Adrenal gland (tissue), 9 donors: ENCODE measurements at regions not wholly inside any gene's neighbourhood (a gene's known extent, or its start where the extent isn't known, plus 50 kb on each side); places are given as distances from the start of the nearest gene placed in this dataset.

Experiments
- DNase-seq, 7 donors: peaks; one replicate each; pipeline ENCODE4 v3.0.0-alpha.2; 2019 to 2020
- H3K27ac ChIP-seq, 5 donors: fragments of 200-600 bp; sonication (generic) in 4 of 5; 1 replicate in 3 of 5; 2 replicates in 2 of 5; pipeline versions ENCODE4 v1.5.1 to v1.8.0; 2016 to 2020; ENCODE audit warnings: mild to moderate bottlenecking in 1 of 5
- H3K27me3 ChIP-seq: fragments of 200-600 bp; 2 replicates; pipeline ENCODE4 v1.8.0; 2021
- H3K36me3 ChIP-seq, 2 donors: fragments of 200-600 bp; replicated peaks in 1 of 2; 1 replicate in 1 of 2; 2 replicates in 1 of 2; pipeline versions ENCODE4 v1.5.1 to v1.8.0; 2018 to 2022
- H3K4me1 ChIP-seq, 2 donors: fragments of 200-600 bp; replicated peaks in 1 of 2; 1 replicate in 1 of 2; 2 replicates in 1 of 2; pipeline versions ENCODE4 v1.5.1 to v1.8.0; 2018 to 2021
- H3K4me3 ChIP-seq, 4 donors: fragments of 200-600 bp; sonication (generic) in 3 of 4; one replicate each; pipeline ENCODE4 v1.5.1; 2016 to 2018
- H3K9me3 ChIP-seq, 3 donors: fragments of 200-600 bp; sonication (generic) in 1 of 3; replicated peaks in 1 of 3; 1 replicate in 2 of 3; 2 replicates in 1 of 3; pipeline versions ENCODE4 v1.5.1 to v1.8.0; 2016 to 2021
- CTCF ChIP-seq, 6 experiments: fragments of 450-650 bp in 4 of 6; fragments of 200-600 bp in 2 of 6; sonication (generic) in 1 of 6; IDR thresholded peaks; 1 replicate in 5 of 6; 2 replicates in 1 of 6; pipeline versions ENCODE4 v1.5.1 to v1.8.0; 2016 to 2021; ENCODE audit warnings: antibody characterized with exemption in 6 of 6, mild to moderate bottlenecking in 2 of 6, moderate library complexity in 1 of 6
- POLR2A ChIP-seq, 2 donors: fragments of 450-650 bp; IDR thresholded peaks; one replicate each; pipeline ENCODE4 v1.6.1; 2017; ENCODE audit warnings: antibody characterized with exemption in 2 of 2, mild to moderate bottlenecking in 2 of 2, moderate library complexity in 1 of 2
- WGBS, 4 donors: extraction: QIAGEN DNeasy Blood & Tissue Kit in 2 of 4; methylation state at CpG; one replicate each; pipeline versions ENCODE4 v1.1.5 to v1.1.7; 2013 to 2017; 5-methylcytosine and 5-hydroxymethylcytosine counted together
- intact Hi-C, 2 donors: fragments of 100-400 bp; cut with DNase I; formaldehyde crosslinking; loops; one replicate each; pipeline versions ENCODE4 v1.14.1 to v1.15.0; 2022 to 2023
- donor health status: healthy with polysubstance abuse.
- donor health status: Bipolar disorder and iron deficiency.
- donor health status: DM: yes; HTN: yes; CAD: no.
- donor health status: DM: no; HTN: no; CAD: no.
- donor health status: DM: no; HTN: no; CAD: no.

GRCh38 chr12:85509081-85509856 lies 229.2 kb downstream of the ALX1 start:
- DNase-seq, result no peak
- TF ChIP-seq CTCF (IDR thresholded peaks at IDR 0.05) (no peak), POLR2A (IDR thresholded peaks at IDR 0.05) (no peak)
- Histone ChIP-seq H3K9me3 (no peaks in the 10 kb centered on the region), H3K4me3 (no peak overlapping the region), H3K27me3 (no peaks in the 10 kb centered on the region), H3K36me3 (no peaks in the 10 kb centered on the region), H3K4me1 (no peaks in the 10 kb centered on the region), H3K27ac (no peak overlapping the region)
- 52 to 65% (median 57%) methylated on average over 8 of the region's 8 CpGs for WGBS, 4 donors
- intact Hi-C loops, result no loop called here

- Histone ChIP-seq H3K9me3 (no peaks in the 10 kb centered on the region), H3K27me3 (no peaks in the 10 kb centered on the region), H3K4me3 (no peak overlapping the region), H3K27ac (no peak overlapping the region), H3K36me3 (no peaks in the 10 kb centered on the region), H3K4me1 (no peaks in the 10 kb centered on the region)
- WGBS, 4 donors, result 49 to 71% (median 55%) methylated on average over 3 of the region's 3 CpGs
- intact Hi-C loops, result no loop called here
- TF ChIP-seq CTCF (IDR thresholded peaks at IDR 0.05) (no peak), POLR2A (IDR thresholded peaks at IDR 0.05) (no peak)
- no peak for DNase-seq
Measured at GRCh38 chr12:85509857-85510256, 229.8 kb downstream of the ALX1 start.

- H3K27ac ChIP-seq, result no peak overlapping the region
- no peaks in the 10 kb centered on the region for H3K36me3 ChIP-seq
- no peak for TF ChIP-seq POLR2A (IDR thresholded peaks at IDR 0.05)
- TF ChIP-seq CTCF (IDR thresholded peaks at IDR 0.05), result no peak
- no peak for DNase-seq
- H3K4me1 ChIP-seq, result no peaks in the 10 kb centered on the region
- intact Hi-C loops, result no loop called here
- H3K27me3 ChIP-seq, result no peaks in the 10 kb centered on the region
- no peak overlapping the region for H3K4me3 ChIP-seq
- no peaks in the 10 kb centered on the region for H3K9me3 ChIP-seq
Measured at GRCh38 chr12:85516039-85516438, 236.0 kb downstream of the ALX1 start.

- H3K27me3 ChIP-seq, result no peaks in the 10 kb centered on the region
- intact Hi-C loops, result no loop called here
- DNase-seq, result no peak
- no peaks in the 10 kb centered on the region for H3K9me3 ChIP-seq
- no peaks in the 10 kb centered on the region for H3K4me1 ChIP-seq
- no peak overlapping the region for H3K27ac ChIP-seq
- no peaks in the 10 kb centered on the region for H3K36me3 ChIP-seq
- TF ChIP-seq POLR2A (IDR thresholded peaks at IDR 0.05) (no peak), CTCF (IDR thresholded peaks at IDR 0.05) (no peak)
- 46 to 76% (median 63%) methylated on average over 3 of the region's 3 CpGs for WGBS, 4 donors
- no peak overlapping the region for H3K4me3 ChIP-seq
Measured at GRCh38 chr12:85516667-85517325, 236.8 kb downstream of the ALX1 start.
